HT1080 (cell line): ENCODE measurements at regions not wholly inside any gene's neighbourhood (a gene's known extent, or its start where the extent isn't known, plus 50 kb on each side); places are given as distances from the start of the nearest gene placed in this dataset.
"Not testable (repeated sequence)": the region's sequence is repeated elsewhere in the genome, so short reads cannot be mapped to it uniquely, and the experiment has no call there.

Source experiments
- DNase-seq: peaks from one replicate; pipeline ENCODE4 v3.0.0-alpha.2; 2015; ENCODE audit warnings: low read depth

DNA sequence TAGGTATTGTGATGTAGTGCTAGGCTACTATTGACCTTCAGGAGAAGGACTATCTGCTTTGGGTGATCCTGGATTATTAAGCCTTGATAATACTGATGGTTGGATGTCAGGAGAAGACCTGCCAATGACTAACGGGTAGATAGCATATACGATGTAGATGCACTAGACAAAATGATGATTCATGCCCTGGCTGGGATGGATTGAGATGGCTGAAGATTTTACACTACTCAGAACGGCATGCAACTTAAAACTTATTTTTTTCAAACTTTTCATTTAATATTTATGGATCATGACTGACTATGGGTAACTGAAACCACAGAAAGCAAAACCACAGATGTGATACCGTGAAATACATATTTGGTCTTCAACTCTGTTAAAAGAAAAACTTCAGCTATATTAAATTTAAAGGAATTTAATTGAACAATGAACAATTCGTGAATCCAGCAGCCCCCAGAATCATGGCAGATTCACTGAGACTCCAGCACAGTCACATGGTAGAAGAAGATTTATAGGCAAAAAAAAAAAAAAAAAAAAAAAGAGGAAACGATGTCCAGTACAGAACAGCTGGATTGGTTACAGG, 124.6 kb upstream of the CDK13 start:
- no peak for DNase-seq

GRCh38 chr7:39826166-39826565, 123.9 kb upstream of the CDK13 start:
- DNase-seq, result no peak

- DNase-seq, result no peak
These were observed 122.5 kb upstream of the CDK13 start for GRCh38 chr7:39827571-39827970.

- DNase-seq, result no peak
These were observed 121.0 kb upstream of the CDK13 start for GRCh38 chr7:39829028-39829427.

DNA sequence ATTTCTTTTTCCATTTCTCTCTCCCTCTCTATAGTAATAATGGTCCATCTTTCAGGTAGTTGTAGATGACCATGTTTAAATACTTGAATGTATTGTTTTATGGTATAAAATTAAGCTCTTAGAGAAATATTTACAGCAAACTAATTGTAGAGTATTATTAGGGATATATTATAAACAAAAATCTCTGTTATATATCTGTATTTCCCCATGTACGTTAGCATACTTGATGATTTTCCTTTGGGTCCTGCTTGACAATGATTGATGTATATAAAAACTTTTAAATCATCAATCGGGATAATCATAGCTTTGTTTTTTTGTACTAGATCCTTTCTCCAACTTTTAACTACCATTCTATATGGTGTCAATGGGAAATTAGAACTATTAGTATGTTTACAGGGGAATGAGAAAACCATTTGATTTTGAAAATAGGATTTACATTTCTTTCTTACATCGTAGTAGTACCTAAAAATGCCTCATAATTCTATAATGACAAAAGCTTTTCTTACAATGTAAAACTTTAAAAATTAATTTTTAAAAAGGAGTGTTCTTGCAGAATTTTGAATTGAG, 117.5 kb upstream of the CDK13 start:
- DNase-seq, result no peak

GRCh38 chr7:39833180-39833799, 116.8 kb upstream of the CDK13 start:
- not testable (repeated sequence) for DNase-seq

DNA sequence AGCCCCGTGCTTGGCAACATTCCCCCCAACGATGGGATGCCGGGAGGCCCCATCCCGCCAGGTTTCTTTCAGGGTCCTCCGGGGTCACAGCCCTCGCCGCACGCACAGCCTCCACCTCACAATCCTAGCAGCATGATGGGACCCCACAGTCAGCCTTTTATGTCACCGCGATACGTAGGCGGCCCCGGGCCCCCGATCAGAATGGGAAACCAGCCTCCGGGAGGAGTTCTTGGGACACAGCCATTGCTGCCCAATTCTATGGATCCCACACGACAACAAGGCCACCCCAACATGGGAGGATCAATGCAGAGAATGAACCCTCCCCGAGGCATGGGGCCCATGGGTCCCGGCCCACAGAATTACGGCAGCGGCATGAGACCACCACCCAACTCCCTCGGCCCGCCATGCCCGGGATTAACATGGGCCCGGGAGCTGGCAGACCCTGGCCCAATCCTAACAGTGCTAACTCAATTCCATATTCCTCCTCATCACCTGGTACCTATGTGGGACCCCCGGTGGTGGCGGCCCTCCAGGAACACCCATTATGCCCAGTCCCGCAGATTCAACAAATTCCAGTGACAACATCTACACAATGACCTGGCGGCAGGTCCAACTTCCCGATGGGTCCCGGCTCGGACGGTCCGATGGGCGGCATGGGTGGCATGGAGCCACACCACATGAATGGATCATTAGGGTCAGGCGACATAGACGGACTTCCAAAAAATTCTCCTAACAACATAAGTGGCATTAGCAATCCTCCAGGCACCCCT, 116.0 kb upstream of the CDK13 start:
- not testable (repeated sequence) for DNase-seq

DNA sequence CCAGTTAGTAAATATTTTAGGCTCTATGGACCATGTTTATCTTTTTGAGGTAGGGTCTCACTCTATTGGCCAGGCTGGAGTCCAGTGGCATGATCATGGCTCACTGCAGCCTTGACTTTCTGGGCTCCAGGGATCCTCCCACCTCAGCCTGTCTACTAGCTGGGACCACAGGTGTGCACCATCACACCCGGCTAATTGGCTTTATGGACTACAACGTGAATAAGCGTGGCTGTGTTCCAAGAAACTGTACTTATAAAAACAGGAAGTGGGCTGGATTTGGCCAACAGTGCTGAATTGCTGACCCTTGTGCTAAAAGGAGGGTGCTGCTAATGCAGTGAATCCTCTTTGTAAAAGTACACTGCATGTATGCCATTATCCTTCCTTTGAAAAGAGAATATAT, 111.7 kb upstream of the CDK13 start:
- DNase-seq, result peak; percentile 49

GRCh38 chr7:39845006-39845405, 105.0 kb upstream of the CDK13 start:
- no peak for DNase-seq

GRCh38 chr7:39847227-39847626, 102.8 kb upstream of the CDK13 start:
- no peak for DNase-seq

- DNase-seq, result no peak
These were observed 98.5 kb upstream of the CDK13 start for GRCh38 chr7:39851466-39852045.

- DNase-seq, result not testable (repeated sequence)
These were observed 95.3 kb upstream of the CDK13 start for GRCh38 chr7:39854616-39855324.

GRCh38 chr7:39855325-39855674, 94.8 kb upstream of the CDK13 start:
- no peak for DNase-seq

DNA sequence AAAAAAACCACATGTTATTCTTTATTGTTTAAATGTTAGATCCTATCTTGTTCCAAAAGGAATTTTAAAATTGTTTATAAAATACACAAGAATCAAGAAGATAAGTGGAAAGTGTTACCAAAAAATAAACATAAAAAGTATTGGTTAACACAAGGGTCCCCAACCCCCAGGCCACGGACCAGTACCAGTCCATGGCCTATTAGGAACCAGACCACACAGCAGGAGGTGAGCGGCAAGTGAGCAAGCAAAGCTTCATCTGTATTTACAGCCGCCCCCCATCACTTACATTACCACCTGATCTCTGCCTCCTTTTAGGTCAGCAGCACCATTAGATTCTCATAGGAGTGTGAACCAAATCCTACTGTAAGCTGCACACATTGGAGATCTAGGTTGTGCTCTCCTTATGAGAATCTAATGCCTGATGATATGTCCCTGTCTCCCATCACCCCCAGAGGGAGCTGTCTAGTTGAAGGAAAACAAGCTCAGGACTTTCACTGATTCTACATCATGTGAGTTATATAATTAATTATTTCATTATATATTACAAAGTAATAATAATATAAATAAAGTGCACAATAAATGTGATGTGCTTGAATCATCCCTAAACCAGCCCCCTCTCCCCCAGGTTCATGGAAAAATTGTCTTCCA, 86.3 kb upstream of the CDK13 start:
- not testable (repeated sequence) for DNase-seq

DNA sequence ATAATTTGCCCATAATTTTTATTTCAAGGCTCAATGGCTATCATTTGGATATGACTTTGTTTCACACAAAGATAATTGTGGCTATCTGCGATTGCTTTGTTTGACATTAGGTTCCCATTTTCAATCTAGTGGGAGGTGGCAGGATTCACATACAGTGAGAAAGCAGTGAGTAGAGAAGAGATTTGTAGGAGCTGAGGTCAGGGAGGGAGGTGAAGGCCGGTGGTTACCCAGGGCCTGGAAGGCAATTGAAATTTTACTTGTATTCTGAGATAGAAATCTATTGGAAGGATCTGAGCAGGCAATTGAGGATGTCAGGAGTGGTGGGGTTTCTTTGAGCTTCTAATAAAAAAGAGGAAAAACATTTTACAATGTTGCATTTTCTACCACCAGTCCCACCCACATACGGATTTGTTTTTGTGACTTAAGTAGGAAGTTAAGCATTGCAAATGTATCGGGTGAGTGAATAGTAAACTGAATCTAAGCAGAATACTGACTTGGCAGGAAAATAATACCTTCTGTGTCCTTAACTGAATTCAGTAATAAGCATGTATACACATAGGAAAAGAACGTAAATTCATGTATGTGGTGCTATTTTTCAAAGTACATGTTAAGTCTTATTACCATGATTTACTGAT, 80.1 kb upstream of the CDK13 start:
- DNase-seq, result not testable (repeated sequence)

GRCh38 chr7:39871610-39872009, 78.4 kb upstream of the CDK13 start:
- DNase-seq, result not testable (repeated sequence)

- DNase-seq, result no peak
These were observed 69.5 kb upstream of the CDK13 start for GRCh38 chr7:39880556-39880955.

GRCh38 chr7:39882148-39882784, 67.8 kb upstream of the CDK13 start:
- DNase-seq, result no peak

DNA sequence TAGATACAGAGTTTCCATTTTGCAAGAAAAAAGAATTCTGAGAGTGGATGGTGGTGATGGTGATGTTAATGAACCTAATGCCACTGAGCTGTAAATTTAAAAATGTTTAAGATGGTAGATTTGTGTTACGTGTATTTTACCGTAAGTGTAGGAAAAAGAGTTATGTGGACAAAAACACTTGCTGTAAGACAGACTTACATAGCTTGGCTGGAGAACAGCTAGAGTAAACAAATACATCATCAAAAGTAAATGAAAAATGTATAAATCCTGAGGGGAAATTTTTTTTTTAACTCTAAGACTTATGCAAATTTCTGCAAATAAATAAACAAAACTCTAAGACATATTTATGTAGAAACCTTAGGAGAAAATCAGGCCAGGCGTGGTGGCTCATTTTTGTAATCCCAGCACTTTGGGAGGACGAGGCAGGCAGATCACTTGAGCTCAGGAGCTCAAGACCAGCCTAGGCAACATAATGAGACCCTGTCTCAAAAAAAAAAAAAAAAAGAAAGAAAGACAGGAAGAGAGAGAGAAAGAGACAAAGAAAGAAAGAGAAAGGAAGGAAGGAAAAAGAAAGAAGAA, 66.2 kb upstream of the CDK13 start:
- DNase-seq, result no peak
